ENCODE measurements at regions not wholly inside any gene's neighbourhood (a gene's known extent, or its start where the extent isn't known, plus 50 kb on each side); places are given as distances from the start of the nearest gene placed in this dataset.
"Not testable (repeated sequence)": the region's sequence is repeated elsewhere in the genome, so short reads cannot be mapped to it uniquely, and the experiment has no call there.

GRCh38 chr10:44116474-44116873, 268.4 kb downstream of the CXCL12 start:
- intact Hi-C loops (cut with DNase I; ENCODE audit: low total_unique reads) (no loop called here), in situ Hi-C loops (cut with MboI; ENCODE audit: low pct_ligation_motif_present in 1 of 4, low pct_unique_long_range_greater_than_20kb in 1 of 4, low sequenced_read_pairs in 3 of 4) (no loop called here)
- Histone ChIP-seq H3K4me3 (no peak overlapping the region), H3K9me3 (no peaks in the 10 kb centered on the region), H3K36me3 (no peaks in the 10 kb centered on the region), H3K27me3 (no peaks in the 10 kb centered on the region), H3K4me1 (no peaks in the 10 kb centered on the region), H3K27ac (no peak overlapping the region)
- no peak for DNase-seq
- TF ChIP-seq EP300 (IDR thresholded peaks at IDR 0.05; ENCODE audit: low read depth) (no peak), CTCF (IDR thresholded peaks at IDR 0.05) (no peak), POLR2AphosphoS5 (IDR thresholded peaks at IDR 0.05) (no peak), POLR2A (IDR thresholded peaks at IDR 0.05) (no peak)
- 57 to 73% methylated on average over 2 to 7 of the region's 7 CpGs for WGBS, 2 donors (ENCODE audit: low coverage in 1 of 2)

GRCh38 chr10:44115516-44115915, 269.4 kb downstream of the CXCL12 start:
- H3K9me3 ChIP-seq = no peaks in the 10 kb centered on the region
- no peaks in the 10 kb centered on the region for H3K27me3 ChIP-seq
- no peak overlapping the region for H3K4me3 ChIP-seq
- DNase-seq = no peak
- intact Hi-C loops (cut with DNase I; ENCODE audit: low total_unique reads) (no loop called here), in situ Hi-C loops (cut with MboI; ENCODE audit: low pct_ligation_motif_present in 1 of 4, low pct_unique_long_range_greater_than_20kb in 1 of 4, low sequenced_read_pairs in 3 of 4) (no loop called here)
- no peaks in the 10 kb centered on the region for H3K36me3 ChIP-seq
- H3K4me1 ChIP-seq = no peaks in the 10 kb centered on the region
- 44 to 66% methylated on average over 2 to 5 of the region's 5 CpGs for WGBS, 2 donors (ENCODE audit: low coverage in 1 of 2)
- no peak overlapping the region for H3K27ac ChIP-seq
- TF ChIP-seq EP300 (IDR thresholded peaks at IDR 0.05; ENCODE audit: low read depth) (no peak), POLR2AphosphoS5 (IDR thresholded peaks at IDR 0.05) (no peak), CTCF (IDR thresholded peaks at IDR 0.05) (no peak), POLR2A (IDR thresholded peaks at IDR 0.05) (no peak)

- H3K4me3 ChIP-seq = no peak overlapping the region
- intact Hi-C loops (cut with DNase I; ENCODE audit: low total_unique reads) = no loop called here
- DNase-seq = no peak
- no peaks in the 10 kb centered on the region for H3K27me3 ChIP-seq
- 71% methylated on average over 1 of the region's 1 CpG; no CpG with 5 or more reads in 1 of the 2 donors for WGBS, 2 donors (ENCODE audit: low coverage in 1 of 2)
- in situ Hi-C loops (cut with MboI; ENCODE audit: low pct_ligation_motif_present in 1 of 4, low pct_unique_long_range_greater_than_20kb in 1 of 4, low sequenced_read_pairs in 3 of 4) = no loop called here
- H3K9me3 ChIP-seq = no peaks in the 10 kb centered on the region
- no peaks in the 10 kb centered on the region for H3K4me1 ChIP-seq
- no peaks in the 10 kb centered on the region for H3K36me3 ChIP-seq
- no peak overlapping the region for H3K27ac ChIP-seq
- no peak for TF ChIP-seq CTCF (IDR thresholded peaks at IDR 0.05)
- no peak for TF ChIP-seq POLR2AphosphoS5 (IDR thresholded peaks at IDR 0.05)
- TF ChIP-seq POLR2A (IDR thresholded peaks at IDR 0.05) = no peak
- TF ChIP-seq EP300 (IDR thresholded peaks at IDR 0.05; ENCODE audit: low read depth) = no peak
Measured at GRCh38 chr10:44114441-44114840, 270.5 kb downstream of the CXCL12 start.

DNA sequence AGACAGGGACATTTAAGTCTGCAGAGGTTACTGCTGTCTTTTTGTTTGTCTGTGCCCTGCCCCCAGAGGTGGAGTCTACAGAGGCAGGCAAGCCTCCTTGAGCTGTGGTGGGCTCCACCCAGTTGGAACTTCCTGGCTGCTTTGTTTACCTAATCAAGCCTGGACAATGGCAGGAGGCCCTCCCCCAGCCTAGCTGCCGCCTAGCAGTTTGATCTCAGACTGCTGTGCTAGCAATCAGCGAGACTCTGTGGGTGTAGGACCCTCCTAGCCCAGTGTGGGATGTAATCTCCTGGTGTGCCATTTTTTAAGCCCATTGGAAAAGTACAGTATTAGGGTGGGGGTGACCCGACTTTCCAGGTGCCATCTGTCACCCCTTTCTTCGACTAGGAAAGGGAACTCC, 272.6 kb downstream of the CXCL12 start:
- H3K9me3 ChIP-seq; intact Hi-C loops (cut with DNase I; ENCODE audit: low total_unique reads); in situ Hi-C loops (cut with MboI; ENCODE audit: low pct_ligation_motif_present in 1 of 4, low pct_unique_long_range_greater_than_20kb in 1 of 4, low sequenced_read_pairs in 3 of 4); H3K4me1 ChIP-seq; H3K4me3 ChIP-seq; H3K27me3 ChIP-seq; H3K27ac ChIP-seq; DNase-seq; H3K36me3 ChIP-seq: not testable (repeated sequence)
- WGBS, 2 donors (ENCODE audit: low coverage in 1 of 2) = 19% methylated on average over 4 of the region's 4 CpGs; no CpG with 5 or more reads in 1 of the 2 donors

- no peaks in the 10 kb centered on the region for H3K36me3 ChIP-seq
- WGBS, 2 donors (ENCODE audit: low coverage in 1 of 2) = 57 to 62% methylated on average over 4 of the region's 4 CpGs
- intact Hi-C loops (cut with DNase I; ENCODE audit: low total_unique reads) (no loop called here), in situ Hi-C loops (cut with MboI; ENCODE audit: low pct_ligation_motif_present in 1 of 4, low pct_unique_long_range_greater_than_20kb in 1 of 4, low sequenced_read_pairs in 3 of 4) (no loop called here)
- H3K27me3 ChIP-seq = no peaks in the 10 kb centered on the region
- H3K27ac ChIP-seq = no peak overlapping the region
- TF ChIP-seq EP300 (IDR thresholded peaks at IDR 0.05; ENCODE audit: low read depth) (no peak), POLR2A (IDR thresholded peaks at IDR 0.05) (no peak), CTCF (IDR thresholded peaks at IDR 0.05) (no peak), POLR2AphosphoS5 (IDR thresholded peaks at IDR 0.05) (no peak)
- no peak for DNase-seq
- H3K4me1 ChIP-seq = no peaks in the 10 kb centered on the region
- no peak overlapping the region for H3K4me3 ChIP-seq
- no peaks in the 10 kb centered on the region for H3K9me3 ChIP-seq
Measured at GRCh38 chr10:44105696-44106095, 279.2 kb downstream of the CXCL12 start.

All from transverse colon (tissue), 4 donors.